ENCODE measurements at regions not wholly inside any gene's neighbourhood (a gene's known extent, or its start where the extent isn't known, plus 50 kb on each side); places are given as distances from the start of the nearest gene placed in this dataset.

DNA sequence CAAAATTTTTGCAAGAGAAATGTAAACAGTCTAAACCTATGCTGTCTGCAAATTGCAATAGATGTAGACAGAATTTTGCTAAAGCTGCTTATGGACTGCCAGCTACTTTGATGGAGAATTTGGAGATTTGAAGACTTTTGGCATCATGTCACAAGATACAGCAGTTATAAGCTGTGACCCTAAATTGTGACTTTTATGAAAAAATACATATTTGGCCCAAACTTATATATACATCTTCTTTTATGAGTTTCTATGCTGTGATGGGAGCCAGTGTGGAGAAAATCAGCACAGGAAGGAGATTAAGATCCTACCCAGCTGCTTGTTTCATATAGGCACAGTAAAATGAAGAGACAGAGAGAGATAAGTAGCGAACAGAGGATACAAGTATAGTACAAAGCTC, 1595.4 kb downstream of the PLA2G4A start:
- TF ChIP-seq, protein P1, sequence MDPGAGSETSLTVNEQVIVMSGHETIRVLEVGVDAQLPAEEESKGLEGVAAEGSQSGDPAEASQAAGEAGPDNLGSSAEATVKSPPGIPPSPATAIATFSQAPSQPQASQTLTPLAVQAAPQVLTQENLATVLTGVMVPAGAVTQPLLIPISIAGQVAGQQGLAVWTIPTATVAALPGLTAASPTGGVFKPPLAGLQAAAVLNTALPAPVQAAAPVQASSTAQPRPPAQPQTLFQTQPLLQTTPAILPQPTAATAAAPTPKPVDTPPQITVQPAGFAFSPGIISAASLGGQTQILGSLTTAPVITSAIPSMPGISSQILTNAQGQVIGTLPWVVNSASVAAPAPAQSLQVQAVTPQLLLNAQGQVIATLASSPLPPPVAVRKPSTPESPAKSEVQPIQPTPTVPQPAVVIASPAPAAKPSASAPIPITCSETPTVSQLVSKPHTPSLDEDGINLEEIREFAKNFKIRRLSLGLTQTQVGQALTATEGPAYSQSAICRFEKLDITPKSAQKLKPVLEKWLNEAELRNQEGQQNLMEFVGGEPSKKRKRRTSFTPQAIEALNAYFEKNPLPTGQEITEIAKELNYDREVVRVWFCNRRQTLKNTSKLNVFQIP (CRISPR knock-in tag; IDR thresholded peaks at IDR 0.05; ENCODE audit: borderline replicate concordance, low read depth) = no peak
- TF ChIP-seq ZNF70 (CRISPR knock-in tag; IDR thresholded peaks at IDR 0.05) = no peak
- TF ChIP-seq, protein P2, sequence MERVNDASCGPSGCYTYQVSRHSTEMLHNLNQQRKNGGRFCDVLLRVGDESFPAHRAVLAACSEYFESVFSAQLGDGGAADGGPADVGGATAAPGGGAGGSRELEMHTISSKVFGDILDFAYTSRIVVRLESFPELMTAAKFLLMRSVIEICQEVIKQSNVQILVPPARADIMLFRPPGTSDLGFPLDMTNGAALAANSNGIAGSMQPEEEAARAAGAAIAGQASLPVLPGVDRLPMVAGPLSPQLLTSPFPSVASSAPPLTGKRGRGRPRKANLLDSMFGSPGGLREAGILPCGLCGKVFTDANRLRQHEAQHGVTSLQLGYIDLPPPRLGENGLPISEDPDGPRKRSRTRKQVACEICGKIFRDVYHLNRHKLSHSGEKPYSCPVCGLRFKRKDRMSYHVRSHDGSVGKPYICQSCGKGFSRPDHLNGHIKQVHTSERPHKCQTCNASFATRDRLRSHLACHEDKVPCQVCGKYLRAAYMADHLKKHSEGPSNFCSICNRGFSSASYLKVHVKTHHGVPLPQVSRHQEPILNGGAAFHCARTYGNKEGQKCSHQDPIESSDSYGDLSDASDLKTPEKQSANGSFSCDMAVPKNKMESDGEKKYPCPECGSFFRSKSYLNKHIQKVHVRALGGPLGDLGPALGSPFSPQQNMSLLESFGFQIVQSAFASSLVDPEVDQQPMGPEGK (CRISPR knock-in tag; IDR thresholded peaks at IDR 0.05; ENCODE audit: borderline replicate concordance) = no peak
- TF ChIP-seq ISL1 (CRISPR knock-in tag; IDR thresholded peaks at IDR 0.05) = no peak
- TF ChIP-seq PPARA (CRISPR knock-in tag; IDR thresholded peaks at IDR 0.05; ENCODE audit: borderline replicate concordance) = no peak
- TF ChIP-seq TCF4 (CRISPR knock-in tag; IDR thresholded peaks at IDR 0.05; ENCODE audit: borderline replicate concordance) = no peak
- no peak for TF ChIP-seq CSDC2 (CRISPR knock-in tag; IDR thresholded peaks at IDR 0.05)
- TF ChIP-seq TOX (CRISPR knock-in tag; IDR thresholded peaks at IDR 0.05; ENCODE audit: borderline replicate concordance) = no peak

All from SK-N-SH treated with all-trans-retinoic acid at 6 μM for 48 hours (cell line).